K562 (cell line): ENCODE measurements at regions not wholly inside any gene's neighbourhood (a gene's known extent, or its start where the extent isn't known, plus 50 kb on each side); places are given as distances from the start of the nearest gene placed in this dataset.
A peak's percentile ranks its signal among the peaks of the same experiment; 100 is the strongest.

Experiments used
- AFF1 ChIP-seq, 2 experiments: fragments of 450-650 bp; IDR thresholded peaks; 2 replicates each; pipeline ENCODE4 v1.6.1; 2018; ENCODE audit warnings: mild to moderate bottlenecking in 2 of 2, low read depth in 1 of 2; ENCODE audit not compliant: partially characterized antibody in 2 of 2
- BACH1 ChIP-seq: fragments of 200-800 bp; sonication (Bioruptor generic); IDR thresholded peaks from 2 replicates; pipeline ENCODE4 v1.6.1; 2016; ENCODE audit warnings: missing genetic modification characterization, missing compliant biosample characterization
- CBFA2T3 ChIP-seq: fragments of 450-650 bp; IDR thresholded peaks from 2 replicates; pipeline ENCODE4 v1.6.1; 2017
- CBX8 ChIP-seq: fragments of 200-600 bp; sonication (generic); IDR thresholded peaks from 2 replicates; pipeline ENCODE4 v1.6.1; 2012; ENCODE audit warnings: borderline replicate concordance, mixed run types, low read depth, mild to moderate bottlenecking, moderate library complexity, mixed read lengths, low read length, control low read depth, inconsistent platforms; ENCODE audit not compliant: poor library complexity, severe bottlenecking; ENCODE audit errors: extremely low read depth
- CREB1 ChIP-seq, 2 experiments: sonication (generic) in 1 of 2; formaldehyde crosslinking in 1 of 2; IDR thresholded peaks; 2 replicates each; pipeline versions ENCODE4 v1.6.1 to v1.8.0; 2012 to 2022; ENCODE audit warnings: inconsistent platforms in 1 of 2, mild to moderate bottlenecking in 1 of 2, missing genetic modification reagents in 1 of 2, moderate library complexity in 1 of 2
- E4F1 ChIP-seq: fragments of 250-450 bp; sonication (Bioruptor Pico); IDR thresholded peaks from 2 replicates; pipeline ENCODE4 v1.5.0; 2021; ENCODE audit warnings: mild to moderate bottlenecking, borderline replicate concordance
- ESRRA ChIP-seq: fragments of 450-650 bp; IDR thresholded peaks from 2 replicates; pipeline ENCODE4 v1.6.1; 2014; ENCODE audit warnings: low read depth, mild to moderate bottlenecking, moderate library complexity, borderline replicate concordance
- ESRRB ChIP-seq: fragments of 250-450 bp; sonication (Bioruptor Pico); IDR thresholded peaks from 2 replicates; pipeline ENCODE4 v1.5.0; 2020; ENCODE audit warnings: mild to moderate bottlenecking, moderate library complexity, borderline replicate concordance
- ETV1 ChIP-seq: fragments of 450-650 bp; conservative IDR thresholded peaks from 2 replicates; pipeline ENCODE4 v1.6.1; 2016; ENCODE audit warnings: missing genetic modification characterization, control low read depth, low read depth, missing compliant biosample characterization
- FOXK2 ChIP-seq, 2 experiments: fragments of 450-650 bp; IDR thresholded peaks in 1 of 2; conservative IDR thresholded peaks in 1 of 2; 2 replicates each; pipeline ENCODE4 v1.6.1; 2016; ENCODE audit warnings: low read depth in 2 of 2, mild to moderate bottlenecking in 1 of 2
- MTA3 ChIP-seq: fragments of 450-650 bp; formaldehyde crosslinking; IDR thresholded peaks from 2 replicates; pipeline ENCODE4 v1.6.1; 2017; ENCODE audit warnings: mild to moderate bottlenecking, borderline replicate concordance
- NFIX ChIP-seq: fragments of 250-450 bp; sonication (Bioruptor Pico); IDR thresholded peaks from 2 replicates; pipeline ENCODE4 v1.4.0; 2020; ENCODE audit warnings: low read depth, mild to moderate bottlenecking, moderate library complexity
- SAFB2 ChIP-seq: fragments of 200-400 bp; formaldehyde crosslinking; IDR thresholded peaks from 2 replicates; pipeline ENCODE4 v1.6.1; 2018; ENCODE audit warnings: borderline replicate concordance, low read length, low read depth, moderate library complexity; ENCODE audit not compliant: severe bottlenecking
- TCF7 ChIP-seq: sonication (generic); IDR thresholded peaks from 2 replicates; pipeline ENCODE4 v1.6.1; 2016; ENCODE audit warnings: antibody characterized with exemption, borderline replicate concordance
- USF2 ChIP-seq: sonication (generic); formaldehyde crosslinking; IDR thresholded peaks from 2 replicates; pipeline ENCODE4 v1.5.0; 2020; ENCODE audit warnings: missing genetic modification reagents
- ZFP30 ChIP-seq: fragments of 250-450 bp; sonication (Bioruptor Pico); IDR thresholded peaks from 2 replicates; pipeline ENCODE4 v1.8.0; 2022; ENCODE audit warnings: moderate library complexity, mild to moderate bottlenecking, inconsistent platforms, borderline replicate concordance
- ZNF124 ChIP-seq: sonication (generic); formaldehyde crosslinking; IDR thresholded peaks from 2 replicates; pipeline ENCODE4 v1.8.1; 2022; ENCODE audit warnings: missing genetic modification reagents
- ZNF347 ChIP-seq: fragments of 450-650 bp; formaldehyde crosslinking; IDR thresholded peaks from 2 replicates; pipeline ENCODE4 v1.4.0; 2020; ENCODE audit warnings: low read depth, mild to moderate bottlenecking, moderate library complexity
- ZNF445 ChIP-seq: fragments of 250-450 bp; sonication (Bioruptor Pico); IDR thresholded peaks from 2 replicates; pipeline ENCODE4 v1.4.0; 2020; ENCODE audit warnings: low read depth, mild to moderate bottlenecking, moderate library complexity
- ZNF695 ChIP-seq: fragments of 450-650 bp; formaldehyde crosslinking; IDR thresholded peaks from 2 replicates; pipeline ENCODE4 v1.4.0; 2020; ENCODE audit warnings: mild to moderate bottlenecking, moderate library complexity

- TF ChIP-seq AFF1 (IDR thresholded peaks at IDR 0.05; ENCODE audit: low read depth in 1 of 2, partially characterized antibody in 2 of 2) (peak; percentile 33 to 71), E4F1 (CRISPR knock-in tag) (no peak), CBX8 (no peak), ZNF695 (CRISPR knock-in tag) (no peak), USF2 (CRISPR knock-in tag) (no peak), FOXK2 (conservative IDR thresholded peaks at IDR 0.05 in 1 of 2, IDR thresholded peaks at IDR 0.05 in 1 of 2; ENCODE audit: low read depth in 2 of 2) (peak; percentile 71 to 84), MTA3 (peak; percentile 76; the same call in 1 of the 2 replicates), CREB1 (IDR thresholded peaks at IDR 0.05) (peak; percentile 79; the same call in 1 of the 2 replicates), CREB1 (CRISPR knock-in tag; IDR thresholded peaks at IDR 0.05) (peak; percentile 27; the same call in 1 of the 2 replicates), TCF7 (0 out of 2 replicates have a peak, but pooled peaks have one; percentile 32), BACH1 (no peak; the same call in 1 of the 2 replicates), ZFP30 (CRISPR knock-in tag) (no peak), CBFA2T3 (peak; percentile 92), ETV1 (tag) (no peak; the same call in 1 of the 2 replicates), ZNF445 (CRISPR knock-in tag) (no peak), ESRRB (CRISPR knock-in tag) (no peak), ZNF124 (CRISPR knock-in tag) (no peak), ZNF347 (CRISPR knock-in tag) (no peak), NFIX (CRISPR knock-in tag) (no peak), SAFB2 (no peak), ESRRA (peak; percentile 93; the same call in 1 of the 2 replicates)
Observed at GRCh38 chr6:15062516-15063252, 183.2 kb upstream of the JARID2 start (continued).
